ENCODE measurements at regions not wholly inside any gene's neighbourhood (a gene's known extent, or its start where the extent isn't known, plus 50 kb on each side); places are given as distances from the start of the nearest gene placed in this dataset.

- Histone ChIP-seq H3K4me1 (no peaks in the 10 kb centered on the region), H3K9me3 (no peaks in the 10 kb centered on the region), H3K27me3 (no peaks in the 10 kb centered on the region), H3K36me3 (no peaks in the 10 kb centered on the region), H3K4me3 (no peak overlapping the region), H3K27ac (no peak overlapping the region)
- no peak for TF ChIP-seq CTCF (IDR thresholded peaks at IDR 0.05)
- intact Hi-C loops (cut with DNase I), result no loop called here
- ATAC-seq (no peak), DNase-seq (no peak)
Measured at GRCh38 chr1:238962941-238963340, 423.4 kb upstream of the CHRM3 start.

- Histone ChIP-seq H3K4me1 (no peaks in the 10 kb centered on the region), H3K36me3 (no peaks in the 10 kb centered on the region), H3K4me3 (no peak overlapping the region), H3K9me3 (no peaks in the 10 kb centered on the region), H3K27ac (no peak overlapping the region), H3K27me3 (no peaks in the 10 kb centered on the region)
- DNase-seq (no peak), ATAC-seq (no peak)
- TF ChIP-seq CTCF (IDR thresholded peaks at IDR 0.05), result no peak
- intact Hi-C loops (cut with DNase I), result no loop called here
Measured at GRCh38 chr1:238961790-238962189, 424.6 kb upstream of the CHRM3 start.

- H3K27me3 ChIP-seq, result no peaks in the 10 kb centered on the region
- DNase-seq (no peak), ATAC-seq (no peak)
- no peaks in the 10 kb centered on the region for H3K36me3 ChIP-seq
- intact Hi-C loops (cut with DNase I), result no loop called here
- H3K4me3 ChIP-seq, result no peak overlapping the region
- no peak overlapping the region for H3K27ac ChIP-seq
- no peak for TF ChIP-seq CTCF (IDR thresholded peaks at IDR 0.05)
- no peaks in the 10 kb centered on the region for H3K4me1 ChIP-seq
- H3K9me3 ChIP-seq, result no peaks in the 10 kb centered on the region
Measured at GRCh38 chr1:238960071-238960470, 426.3 kb upstream of the CHRM3 start.

- intact Hi-C loops (cut with DNase I), result no loop called here
- H3K27me3 ChIP-seq, result no peaks in the 10 kb centered on the region
- DNase-seq (no peak), ATAC-seq (no peak)
- H3K9me3 ChIP-seq, result no peaks in the 10 kb centered on the region
- no peak overlapping the region for H3K4me3 ChIP-seq
- no peak for TF ChIP-seq CTCF (IDR thresholded peaks at IDR 0.05)
- no peak overlapping the region for H3K27ac ChIP-seq
- no peaks in the 10 kb centered on the region for H3K4me1 ChIP-seq
- H3K36me3 ChIP-seq, result no peaks in the 10 kb centered on the region
Measured at GRCh38 chr1:238955934-238956333, 430.4 kb upstream of the CHRM3 start.

- no peak for DNase-seq
- intact Hi-C loops (cut with DNase I), result no loop called here
- Histone ChIP-seq H3K36me3 (no peaks in the 10 kb centered on the region), H3K27me3 (no peaks in the 10 kb centered on the region), H3K4me1 (no peaks in the 10 kb centered on the region), H3K9me3 (no peaks in the 10 kb centered on the region), H3K4me3 (no peak overlapping the region), H3K27ac (no peak overlapping the region)
- TF ChIP-seq CTCF (IDR thresholded peaks at IDR 0.05), result no peak
- ATAC-seq, result no peak
Measured at GRCh38 chr1:238954865-238955264, 431.5 kb upstream of the CHRM3 start.
